ENCODE measurements at regions not wholly inside any gene's neighbourhood (a gene's known extent, or its start where the extent isn't known, plus 50 kb on each side); places are given as distances from the start of the nearest gene placed in this dataset.

- TF ChIP-seq CTCF (IDR thresholded peaks at IDR 0.05) (no peak), POLR2A (IDR thresholded peaks at IDR 0.05) (no peak), EP300 (IDR thresholded peaks at IDR 0.05) (no peak)
Observed at GRCh38 chr2:52960881-52961280, 806.7 kb upstream of the CHAC2 start.

All from sigmoid colon (tissue), 4 donors.